Endothelial cell (in vitro differentiated cells): ENCODE measurements at regions not wholly inside any gene's neighbourhood (a gene's known extent, or its start where the extent isn't known, plus 50 kb on each side); places are given as distances from the start of the nearest gene placed in this dataset.
"Not testable (repeated sequence)": the region's sequence is repeated elsewhere in the genome, so short reads cannot be mapped to it uniquely, and the experiment has no call there.

ENCODE experiments used
- DNase-seq: peaks from one replicate; pipeline ENCODE4 v3.0.0; 2021; ENCODE audit warnings: low spot score
- H3K27ac Mint-ChIP-seq: one replicate; pipeline ENCODE4 v1.8.0; 2021; ENCODE audit warnings: mixed read lengths, inconsistent platforms; ENCODE audit not compliant: unreplicated experiment
- H3K27me3 Mint-ChIP-seq: one replicate; pipeline ENCODE4 v1.8.0; 2021; ENCODE audit warnings: mild to moderate bottlenecking, moderate library complexity, mixed read lengths, inconsistent platforms; ENCODE audit not compliant: unreplicated experiment
- H3K36me3 Mint-ChIP-seq: one replicate; pipeline ENCODE4 v1.8.0; 2021; ENCODE audit warnings: mild to moderate bottlenecking, low read depth, mixed read lengths, inconsistent platforms; ENCODE audit not compliant: unreplicated experiment
- H3K4me1 Mint-ChIP-seq: one replicate; pipeline ENCODE4 v1.8.0; 2021; ENCODE audit warnings: mild to moderate bottlenecking, mixed read lengths, inconsistent platforms; ENCODE audit not compliant: unreplicated experiment
- H3K4me3 Mint-ChIP-seq: one replicate; pipeline ENCODE4 v1.8.0; 2021; ENCODE audit warnings: mild to moderate bottlenecking, mixed read lengths, inconsistent platforms; ENCODE audit not compliant: unreplicated experiment
- H3K9me3 Mint-ChIP-seq: one replicate; pipeline ENCODE4 v1.8.0; 2021; ENCODE audit warnings: mixed read lengths, inconsistent platforms; ENCODE audit not compliant: unreplicated experiment
- TF ChIP-seq, protein P1 (sequence below): fragments of 200-600 bp; sonication (generic); IDR thresholded peaks from one replicate; pipeline ENCODE4 v1.5.0; 2021; ENCODE audit warnings: antibody characterized with exemption; ENCODE audit not compliant: unreplicated experiment

DNA sequence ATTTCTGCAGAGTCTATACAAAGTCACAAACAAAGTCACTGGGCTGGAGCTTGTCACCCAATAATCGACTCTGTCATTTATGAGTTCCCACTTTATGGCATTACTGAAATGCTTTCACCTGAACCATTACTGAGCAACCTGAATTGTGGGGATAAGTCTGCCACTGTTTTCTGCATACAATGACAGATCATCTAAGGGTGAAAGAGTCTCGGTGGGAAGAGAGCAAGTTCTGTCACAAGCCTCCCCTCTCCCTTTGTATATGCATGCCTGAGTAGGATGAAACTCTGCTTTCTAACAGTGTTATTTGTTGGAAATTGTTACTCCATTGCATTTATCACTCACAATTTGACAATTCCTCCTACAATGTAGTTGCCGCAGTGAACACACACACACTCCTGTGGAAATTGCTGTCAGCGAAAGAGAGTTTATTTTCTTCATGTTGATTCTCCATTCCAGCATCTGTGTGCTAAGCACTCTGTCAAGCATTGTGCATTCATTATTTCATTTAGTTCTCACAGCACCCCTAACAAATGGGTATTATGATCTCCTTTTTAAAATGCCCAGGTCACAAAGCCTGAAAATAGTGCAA is 1732.4 kb upstream of the CDH6 start:
- H3K9me3 Mint-ChIP-seq, result no peaks in the 10 kb centered on the region
- H3K27ac Mint-ChIP-seq, result no peak overlapping the region
- H3K27me3 Mint-ChIP-seq, result no peaks in the 10 kb centered on the region
- TF ChIP-seq, protein P1, sequence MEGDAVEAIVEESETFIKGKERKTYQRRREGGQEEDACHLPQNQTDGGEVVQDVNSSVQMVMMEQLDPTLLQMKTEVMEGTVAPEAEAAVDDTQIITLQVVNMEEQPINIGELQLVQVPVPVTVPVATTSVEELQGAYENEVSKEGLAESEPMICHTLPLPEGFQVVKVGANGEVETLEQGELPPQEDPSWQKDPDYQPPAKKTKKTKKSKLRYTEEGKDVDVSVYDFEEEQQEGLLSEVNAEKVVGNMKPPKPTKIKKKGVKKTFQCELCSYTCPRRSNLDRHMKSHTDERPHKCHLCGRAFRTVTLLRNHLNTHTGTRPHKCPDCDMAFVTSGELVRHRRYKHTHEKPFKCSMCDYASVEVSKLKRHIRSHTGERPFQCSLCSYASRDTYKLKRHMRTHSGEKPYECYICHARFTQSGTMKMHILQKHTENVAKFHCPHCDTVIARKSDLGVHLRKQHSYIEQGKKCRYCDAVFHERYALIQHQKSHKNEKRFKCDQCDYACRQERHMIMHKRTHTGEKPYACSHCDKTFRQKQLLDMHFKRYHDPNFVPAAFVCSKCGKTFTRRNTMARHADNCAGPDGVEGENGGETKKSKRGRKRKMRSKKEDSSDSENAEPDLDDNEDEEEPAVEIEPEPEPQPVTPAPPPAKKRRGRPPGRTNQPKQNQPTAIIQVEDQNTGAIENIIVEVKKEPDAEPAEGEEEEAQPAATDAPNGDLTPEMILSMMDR, result no peak
- no peak overlapping the region for H3K4me3 Mint-ChIP-seq
- no peak for DNase-seq
- no peaks in the 10 kb centered on the region for H3K36me3 Mint-ChIP-seq
- H3K4me1 Mint-ChIP-seq, result no peaks in the 10 kb centered on the region

DNA sequence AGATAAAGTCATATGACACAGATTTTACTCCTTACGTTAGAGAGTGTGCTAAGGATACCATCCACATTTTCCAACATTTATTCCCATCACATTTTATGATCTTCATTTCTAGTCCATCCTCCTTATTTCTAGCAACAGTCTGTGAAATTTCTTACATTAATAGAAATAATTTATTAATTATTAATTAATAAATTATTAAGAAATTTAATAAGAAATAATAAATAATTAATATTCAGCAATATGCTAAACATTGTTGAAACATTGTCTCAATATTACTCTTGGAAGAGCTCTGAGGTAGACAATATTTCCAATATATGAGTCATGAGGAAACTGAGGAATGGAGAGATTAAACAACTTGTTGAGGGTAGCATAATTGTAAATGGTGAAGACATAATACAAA is 1742.5 kb upstream of the CDH6 start:
- H3K4me1 Mint-ChIP-seq, H3K36me3 Mint-ChIP-seq, DNase-seq, H3K9me3 Mint-ChIP-seq, H3K27me3 Mint-ChIP-seq, H3K4me3 Mint-ChIP-seq, H3K27ac Mint-ChIP-seq: not testable (repeated sequence)

DNA sequence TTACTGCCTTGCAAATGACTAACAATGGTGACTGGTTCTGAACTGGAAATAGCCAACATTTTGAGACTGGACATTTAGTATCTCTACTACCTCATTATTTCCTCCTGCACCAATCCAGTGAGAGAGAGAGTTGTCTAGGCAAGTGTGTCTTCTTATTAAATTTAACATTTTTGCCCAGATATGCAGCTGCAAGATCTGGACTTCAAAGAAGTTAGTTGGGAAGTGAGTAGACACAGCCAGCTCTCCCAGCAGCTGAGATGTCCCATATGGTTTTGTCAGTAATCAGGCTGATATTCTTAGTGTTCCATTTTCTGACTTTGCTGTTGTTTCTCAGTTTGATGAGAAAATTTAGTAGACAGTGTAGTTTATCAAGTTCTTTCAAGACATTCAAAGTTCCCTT is 1778.8 kb upstream of the CDH6 start:
- no peaks in the 10 kb centered on the region for H3K4me1 Mint-ChIP-seq

DNA sequence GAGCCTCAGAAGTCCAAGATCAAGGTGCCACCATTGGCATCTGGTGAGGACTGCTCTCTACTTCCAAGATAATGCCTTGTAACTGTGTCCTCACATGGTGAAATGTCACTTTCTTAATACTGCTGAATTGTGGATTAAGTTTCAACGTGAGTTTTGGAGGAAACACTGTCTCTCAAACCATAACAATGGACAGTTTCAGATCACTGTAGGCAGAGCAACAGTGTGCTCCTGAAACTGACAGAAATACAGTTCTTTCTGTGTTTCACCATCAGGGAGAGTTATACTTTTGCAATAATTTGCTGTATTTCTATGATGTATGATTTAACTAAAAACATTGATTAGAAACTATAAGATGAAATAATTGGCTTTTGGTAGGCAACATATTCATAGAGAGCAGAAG is 1780.5 kb upstream of the CDH6 start:
- TF ChIP-seq, protein P1, result no peak
- Mint-ChIP-seq H3K9me3 (no peaks in the 10 kb centered on the region), H3K36me3 (no peaks in the 10 kb centered on the region), H3K4me3 (no peak overlapping the region), H3K27ac (no peak overlapping the region), H3K27me3 (no peaks in the 10 kb centered on the region), H3K4me1 (no peaks in the 10 kb centered on the region)
- DNase-seq, result no peak

More for the DNA sequence above, 1778.8 kb upstream of the CDH6 start:
- Mint-ChIP-seq H3K27ac (no peak overlapping the region), H3K36me3 (no peaks in the 10 kb centered on the region), H3K9me3 (no peaks in the 10 kb centered on the region), H3K4me3 (no peak overlapping the region), H3K27me3 (no peaks in the 10 kb centered on the region)
- TF ChIP-seq, protein P1, result no peak
- no peak for DNase-seq

DNA sequence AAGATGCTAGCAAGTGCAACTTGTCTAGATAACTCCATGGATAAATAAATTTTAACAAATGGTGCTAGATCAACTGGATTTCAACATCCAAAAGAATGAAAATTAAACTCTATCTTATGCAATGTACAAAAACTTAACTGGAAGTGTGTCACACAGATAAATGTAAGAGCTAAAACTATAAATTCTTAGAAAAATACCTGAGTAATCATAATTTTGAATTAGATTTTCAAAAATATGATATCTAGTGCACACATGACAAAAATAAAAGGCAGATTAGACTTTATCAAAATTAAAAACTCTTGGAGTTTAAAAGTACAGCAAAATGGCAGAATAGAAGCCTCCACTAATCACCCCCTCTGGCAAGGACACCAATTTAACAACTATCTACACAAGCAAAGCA is 1791.2 kb upstream of the CDH6 start:
- Mint-ChIP-seq H3K4me1 (no peaks in the 10 kb centered on the region), H3K27ac (no peak overlapping the region), H3K9me3 (peaks cover 6% of the 10 kb centered on the region), H3K4me3 (no peak overlapping the region), H3K36me3 (no peaks in the 10 kb centered on the region), H3K27me3 (peaks cover 1% of the 10 kb centered on the region)
- TF ChIP-seq, protein P1, result no peak
- no peak for DNase-seq
